NCI-H2196 treated with DMSO at 0.1 percent for 48 hours (cell line): ENCODE measurements at regions not wholly inside any gene's neighbourhood (a gene's known extent, or its start where the extent isn't known, plus 50 kb on each side); places are given as distances from the start of the nearest gene placed in this dataset.
"Not testable (repeated sequence)": the region's sequence is repeated elsewhere in the genome, so short reads cannot be mapped to it uniquely, and the experiment has no call there.

Source experiments
- DNase-seq: peaks from one replicate; lab custom pipeline; 2025; ENCODE audit not compliant: unreplicated experiment; lab: John Stamatoyannopoulos, UW

DNA sequence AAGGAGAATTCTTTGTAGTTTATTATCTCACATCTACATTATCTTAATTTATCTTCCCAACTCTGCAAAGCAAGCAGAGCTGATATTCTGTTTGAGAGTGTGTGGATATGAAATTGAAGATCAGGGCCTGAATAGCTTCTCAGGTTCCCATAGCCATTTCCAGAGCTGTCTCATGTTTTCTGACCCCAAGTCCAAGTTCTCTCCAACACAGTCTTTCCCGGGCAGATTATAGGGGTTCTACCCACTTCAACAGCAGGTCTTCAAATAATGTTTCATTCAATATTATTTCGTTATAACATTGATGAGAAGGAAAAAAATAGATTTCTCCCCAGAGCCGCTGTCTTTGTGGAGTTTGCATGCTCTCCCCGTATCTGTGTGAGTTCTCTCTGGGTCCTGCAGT, 234.9 kb downstream of the ENC1 start:
- DNase-seq, result no peak

GRCh38 chr5:74404574-74405508, 235.7 kb downstream of the ENC1 start:
- no peak for DNase-seq

- DNase-seq, result no peak
These were observed 236.8 kb downstream of the ENC1 start for GRCh38 chr5:74403771-74404170.

GRCh38 chr5:74402553-74402952, 238.0 kb downstream of the ENC1 start:
- DNase-seq, result no peak

DNA sequence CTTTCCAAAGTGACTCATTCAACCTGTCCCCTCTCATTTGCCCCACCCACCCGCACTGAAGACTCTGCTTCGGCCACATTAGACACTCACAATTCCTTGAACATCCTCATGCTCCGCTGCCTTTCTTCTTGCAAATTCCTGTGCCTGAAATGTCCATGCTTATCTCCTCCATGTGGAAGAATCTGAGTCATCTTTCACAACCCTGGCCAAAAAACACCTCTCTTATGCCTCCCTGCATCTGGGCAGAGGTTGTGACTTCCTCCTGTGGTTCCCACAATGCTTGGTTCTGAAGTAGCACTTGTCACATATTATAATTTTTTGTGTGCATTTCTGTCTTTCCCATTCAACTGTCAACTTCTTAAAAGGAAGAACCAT, 238.6 kb downstream of the ENC1 start:
- no peak for DNase-seq

- DNase-seq, result no peak
These were observed 239.1 kb downstream of the ENC1 start for GRCh38 chr5:74401281-74401945.

DNA sequence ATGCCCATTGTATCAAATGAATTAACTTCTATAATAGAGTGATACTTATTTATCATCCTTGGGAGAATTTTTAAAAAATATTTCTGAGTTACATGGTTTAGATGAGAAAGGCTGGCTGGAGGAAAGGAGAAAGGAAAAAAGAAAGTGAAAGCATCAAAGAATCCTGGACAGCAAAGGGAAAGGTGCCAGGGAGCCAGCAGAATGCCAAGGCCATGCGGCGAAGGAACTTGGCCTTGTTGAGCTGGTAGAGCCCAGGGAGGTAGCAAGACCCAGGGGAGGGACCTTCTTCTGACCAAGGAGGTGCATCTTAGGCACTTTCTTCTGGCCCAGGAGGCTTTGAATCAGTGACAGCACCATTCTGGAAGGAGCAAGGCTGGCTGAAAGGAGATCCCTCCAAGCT, 240.5 kb downstream of the ENC1 start:
- DNase-seq, result no peak

GRCh38 chr5:74396913-74397622, 243.5 kb downstream of the ENC1 start:
- DNase-seq, result no peak

DNA sequence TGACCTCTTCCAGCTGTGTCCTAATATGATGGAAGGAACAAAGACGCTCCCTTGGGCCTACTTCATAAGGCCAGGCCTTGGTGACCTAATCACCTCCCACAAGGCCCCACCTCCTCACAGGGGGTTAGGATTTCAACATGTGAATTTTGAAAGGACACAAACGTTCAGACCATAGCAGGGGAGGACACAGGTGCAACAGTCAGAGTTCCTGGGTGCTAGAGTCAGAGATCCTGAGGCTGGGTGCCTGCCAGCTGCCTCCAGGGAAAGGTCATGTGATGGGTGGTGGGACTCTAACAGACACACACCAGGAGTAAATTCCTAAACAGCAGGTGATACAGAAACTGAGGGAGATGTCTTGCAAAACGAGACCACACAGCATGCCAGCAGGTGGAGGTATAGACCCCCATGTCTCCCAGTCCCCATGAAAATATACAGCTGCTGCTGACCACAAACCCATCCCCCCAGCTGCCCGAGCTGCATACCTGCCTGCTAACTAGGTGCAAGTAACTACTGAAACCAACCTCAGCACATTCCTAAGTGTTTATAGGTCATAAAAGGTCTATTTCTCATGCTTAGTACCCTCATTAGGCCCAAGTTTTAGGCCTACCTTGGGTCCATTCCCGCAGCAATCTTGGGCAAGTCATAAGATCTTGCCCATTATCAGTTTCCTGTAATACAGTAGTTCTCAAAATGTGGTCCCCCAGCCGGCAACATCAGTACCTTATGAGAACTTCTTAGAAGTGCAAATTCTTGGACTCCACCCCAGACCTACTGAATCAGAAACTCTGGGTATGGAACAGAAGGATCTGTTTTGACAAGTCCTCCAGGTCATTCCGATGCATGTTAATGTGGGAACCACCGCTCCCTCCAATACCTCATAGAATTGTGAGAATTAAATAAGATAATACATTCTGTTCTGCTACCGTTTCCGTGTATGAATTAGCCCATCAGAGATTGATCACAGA, 245.3 kb downstream of the ENC1 start:
- no peak for DNase-seq

GRCh38 chr5:74394528-74394915, 246.0 kb downstream of the ENC1 start:
- no peak for DNase-seq

GRCh38 chr5:74393943-74394342, 246.6 kb downstream of the ENC1 start:
- DNase-seq, result no peak

- no peak for DNase-seq
These were observed 247.7 kb downstream of the ENC1 start for GRCh38 chr5:74392711-74393351.

DNA sequence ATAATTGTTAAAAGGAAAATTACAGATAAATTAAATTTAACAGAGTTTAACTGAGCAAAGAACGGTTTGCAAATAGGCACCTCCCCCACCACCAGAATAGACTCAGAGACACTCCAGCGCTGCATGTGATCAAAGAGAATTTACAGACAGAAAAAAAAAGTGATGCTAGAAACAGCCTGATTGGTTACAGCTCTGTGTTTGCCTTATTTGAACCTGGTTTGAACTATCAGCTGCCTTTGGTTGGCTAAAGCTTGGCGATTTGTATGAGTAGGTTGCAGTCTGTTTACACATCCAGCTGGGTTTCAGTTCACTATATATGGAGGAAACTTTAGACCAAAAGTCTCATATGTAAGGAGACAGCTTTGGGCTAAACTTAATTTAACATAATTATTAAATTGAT, 249.1 kb downstream of the ENC1 start:
- no peak for DNase-seq

- DNase-seq, result no peak
These were observed 249.7 kb downstream of the ENC1 start for GRCh38 chr5:74390822-74391221.

GRCh38 chr5:74390306-74390637, 250.3 kb downstream of the ENC1 start:
- no peak for DNase-seq

DNA sequence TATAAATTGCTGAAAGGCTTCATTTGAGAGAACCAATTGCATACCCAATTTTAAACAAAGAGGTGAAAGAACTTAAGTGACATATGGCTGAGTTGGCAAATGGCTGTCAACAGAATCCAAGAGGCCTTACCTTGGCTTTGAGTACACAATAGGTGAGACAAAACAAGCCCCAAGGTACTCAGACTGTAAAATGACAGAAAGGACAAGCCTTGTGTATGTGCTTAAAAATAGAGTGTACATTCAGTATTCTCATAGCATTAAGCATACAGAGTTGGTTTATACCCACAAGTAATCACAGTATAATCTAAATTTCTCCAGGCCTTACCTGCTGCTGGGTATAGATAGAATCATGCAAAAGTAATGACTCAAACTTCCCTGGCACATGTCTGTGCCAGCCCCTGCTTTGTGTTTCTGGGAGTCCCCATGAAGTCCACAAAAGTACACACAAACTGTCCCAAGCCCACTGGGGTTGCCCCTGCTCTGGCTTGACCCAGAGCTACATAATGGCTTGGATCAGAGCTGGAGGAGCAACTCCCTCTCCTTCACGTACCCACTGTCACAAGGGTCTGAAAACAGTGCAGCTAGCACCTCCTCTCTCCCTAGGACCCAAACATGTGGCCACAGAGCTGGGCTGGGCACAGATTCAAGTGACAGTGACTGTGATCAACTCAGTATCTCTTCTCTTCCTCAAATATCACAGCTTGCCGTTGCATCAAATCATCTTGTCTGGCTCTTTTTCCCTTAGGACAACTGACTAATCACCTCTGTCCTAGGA, 250.8 kb downstream of the ENC1 start:
- DNase-seq, result no peak

GRCh38 chr5:74388411-74388810, 252.1 kb downstream of the ENC1 start:
- DNase-seq, result not testable (repeated sequence)

DNA sequence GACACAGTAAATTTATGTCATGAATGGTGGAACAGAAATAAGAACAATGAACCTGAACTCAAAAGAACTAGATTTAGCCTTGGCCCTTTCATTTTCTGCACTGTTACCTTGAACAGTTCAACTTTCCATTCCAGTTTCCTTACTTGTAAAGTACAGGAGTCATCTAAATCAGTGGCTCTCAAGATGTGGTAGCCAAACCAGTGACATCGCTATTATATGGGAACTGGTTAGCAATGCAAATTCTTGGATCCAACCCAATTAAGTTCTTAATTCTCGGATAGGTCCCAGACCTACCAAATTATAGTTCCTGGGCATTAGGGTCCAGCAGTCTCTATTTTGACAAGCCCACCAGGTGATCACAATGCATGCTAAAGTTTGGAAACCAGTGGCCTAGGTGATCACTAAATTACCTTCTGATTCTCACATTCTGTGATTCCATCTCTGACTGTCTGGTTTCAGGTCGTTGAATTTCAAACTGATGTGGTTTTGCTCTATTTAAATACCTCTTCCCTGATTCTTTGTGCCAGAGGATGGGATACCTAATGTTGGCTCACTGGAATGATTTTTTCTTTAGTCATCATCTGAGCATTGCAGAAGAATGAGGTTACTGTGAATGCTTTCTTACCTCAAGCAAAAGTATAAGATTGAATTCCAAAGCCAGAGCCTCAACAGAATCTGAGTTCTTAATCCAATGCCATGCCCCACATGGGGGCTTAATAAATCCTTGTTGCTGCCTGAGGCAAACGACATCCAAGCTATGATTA, 253.8 kb downstream of the ENC1 start:
- no peak for DNase-seq

DNA sequence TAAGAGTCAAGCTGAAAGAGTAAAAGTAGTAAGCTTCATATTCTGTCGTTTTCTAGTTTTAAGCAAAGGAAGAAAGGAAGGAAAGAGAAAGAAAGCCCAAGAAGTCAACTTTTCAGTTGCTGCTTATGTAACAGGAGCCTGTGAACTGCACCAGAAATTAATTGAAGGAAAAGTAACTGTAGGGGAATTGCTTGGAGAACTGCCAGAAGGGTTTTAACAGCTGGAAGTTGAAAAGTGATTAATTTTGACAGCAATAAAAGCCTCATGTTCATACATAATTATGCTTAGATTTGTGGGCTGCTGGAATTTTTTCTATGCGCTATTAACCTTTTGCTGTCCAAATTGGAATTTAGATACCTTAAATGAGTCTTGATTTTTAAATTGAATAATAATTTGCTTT, 255.7 kb downstream of the ENC1 start:
- DNase-seq, result no peak
